ENCODE measurements at regions not wholly inside any gene's neighbourhood (a gene's known extent, or its start where the extent isn't known, plus 50 kb on each side); places are given as distances from the start of the nearest gene placed in this dataset.

DNA sequence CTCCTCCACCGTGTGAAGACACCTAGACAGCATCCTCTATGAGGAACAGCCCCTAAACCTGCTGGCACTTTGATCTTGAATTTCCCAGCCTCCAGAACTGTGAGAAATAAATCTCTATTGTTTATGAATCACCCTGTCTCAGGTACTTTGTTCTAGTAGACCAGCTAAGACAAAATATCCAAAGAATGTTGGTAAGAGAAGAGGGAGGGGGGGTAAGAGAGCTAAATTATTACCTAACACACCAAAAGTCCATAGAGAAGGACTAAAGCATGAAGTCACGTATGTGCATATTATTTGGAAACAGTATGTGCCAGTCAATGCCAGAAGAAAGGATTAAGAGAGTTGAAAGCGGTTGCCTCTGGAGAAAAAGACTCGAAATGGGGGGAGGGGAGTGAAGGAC lies 211.0 kb downstream of the SP3 start (continued):
- TF ChIP-seq, protein P1, sequence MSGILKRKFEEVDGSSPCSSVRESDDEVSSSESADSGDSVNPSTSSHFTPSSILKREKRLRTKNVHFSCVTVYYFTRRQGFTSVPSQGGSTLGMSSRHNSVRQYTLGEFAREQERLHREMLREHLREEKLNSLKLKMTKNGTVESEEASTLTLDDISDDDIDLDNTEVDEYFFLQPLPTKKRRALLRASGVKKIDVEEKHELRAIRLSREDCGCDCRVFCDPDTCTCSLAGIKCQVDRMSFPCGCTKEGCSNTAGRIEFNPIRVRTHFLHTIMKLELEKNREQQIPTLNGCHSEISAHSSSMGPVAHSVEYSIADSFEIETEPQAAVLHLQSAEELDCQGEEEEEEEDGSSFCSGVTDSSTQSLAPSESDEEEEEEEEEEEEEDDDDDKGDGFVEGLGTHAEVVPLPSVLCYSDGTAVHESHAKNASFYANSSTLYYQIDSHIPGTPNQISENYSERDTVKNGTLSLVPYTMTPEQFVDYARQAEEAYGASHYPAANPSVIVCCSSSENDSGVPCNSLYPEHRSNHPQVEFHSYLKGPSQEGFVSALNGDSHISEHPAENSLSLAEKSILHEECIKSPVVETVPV (CRISPR knock-in tag; IDR thresholded peaks at IDR 0.05), result no peak
- no peak for TF ChIP-seq ZNF8 (CRISPR knock-in tag; IDR thresholded peaks at IDR 0.05)
- no peak for TF ChIP-seq BACH2 (CRISPR knock-in tag; IDR thresholded peaks at IDR 0.05; ENCODE audit: borderline replicate concordance)

DNA sequence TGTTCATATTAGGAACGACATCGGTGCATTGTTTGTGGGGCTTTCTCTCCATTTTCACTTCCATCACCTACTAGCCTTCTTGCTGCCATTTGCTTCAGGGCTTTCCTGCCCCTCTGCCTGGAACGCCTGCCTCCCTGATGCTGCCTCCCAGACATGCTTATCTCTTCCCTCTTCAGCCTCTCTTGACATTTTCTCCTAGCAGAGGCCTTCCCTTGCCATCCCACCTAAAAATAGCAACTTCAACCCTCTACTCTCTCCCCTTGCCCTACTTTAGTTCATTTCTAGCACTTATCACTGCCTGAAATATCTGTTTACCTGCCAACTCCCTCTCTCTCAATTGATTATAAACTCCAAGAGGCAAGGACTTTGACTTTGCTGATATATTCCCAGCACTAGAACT lies 210.3 kb downstream of the SP3 start:
- ATAC-seq, result no peak
- TF ChIP-seq TOX (CRISPR knock-in tag; IDR thresholded peaks at IDR 0.05; ENCODE audit: borderline replicate concordance), result no peak
- no peak for TF ChIP-seq ZFP3 (CRISPR knock-in tag; IDR thresholded peaks at IDR 0.05)
- TF ChIP-seq, protein P1 (CRISPR knock-in tag; IDR thresholded peaks at IDR 0.05), result no peak
- TF ChIP-seq ESRRG (CRISPR knock-in tag; IDR thresholded peaks at IDR 0.05), result no peak
- no peak for TF ChIP-seq CSDC2 (CRISPR knock-in tag; IDR thresholded peaks at IDR 0.05)
- TF ChIP-seq TCF4 (CRISPR knock-in tag; IDR thresholded peaks at IDR 0.05; ENCODE audit: borderline replicate concordance), result no peak
- no peak for TF ChIP-seq PPARA (CRISPR knock-in tag; IDR thresholded peaks at IDR 0.05; ENCODE audit: borderline replicate concordance)

DNA sequence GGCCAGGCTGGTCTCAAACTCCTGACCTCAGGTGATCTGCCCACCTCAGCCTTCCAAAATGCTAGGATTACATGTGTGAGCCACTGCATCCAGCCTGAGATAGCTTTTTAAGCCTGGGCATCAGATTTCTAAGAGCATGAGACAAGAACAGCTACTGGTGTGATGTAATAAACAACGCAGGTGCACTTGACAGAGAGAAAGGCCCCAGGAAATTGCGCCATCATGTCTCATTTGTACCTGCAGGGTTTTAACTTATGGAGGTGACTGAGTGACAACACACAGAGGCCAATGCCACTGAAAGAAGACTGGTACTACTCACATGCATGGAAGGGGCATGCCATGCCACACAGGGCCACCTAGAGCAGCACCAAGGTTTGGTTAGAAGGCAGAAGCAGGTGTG lies 209.4 kb downstream of the SP3 start:
- TF ChIP-seq ZC3H10 (CRISPR knock-in tag; IDR thresholded peaks at IDR 0.05) (no peak), ZFP3 (CRISPR knock-in tag; IDR thresholded peaks at IDR 0.05) (no peak), ARNTL (CRISPR knock-in tag; IDR thresholded peaks at IDR 0.05; ENCODE audit: borderline replicate concordance, low read depth) (no peak), RARB (CRISPR knock-in tag; IDR thresholded peaks at IDR 0.05) (no peak)
- TF ChIP-seq, protein P1 (CRISPR knock-in tag; IDR thresholded peaks at IDR 0.05), result no peak
- no peak for ATAC-seq

DNA sequence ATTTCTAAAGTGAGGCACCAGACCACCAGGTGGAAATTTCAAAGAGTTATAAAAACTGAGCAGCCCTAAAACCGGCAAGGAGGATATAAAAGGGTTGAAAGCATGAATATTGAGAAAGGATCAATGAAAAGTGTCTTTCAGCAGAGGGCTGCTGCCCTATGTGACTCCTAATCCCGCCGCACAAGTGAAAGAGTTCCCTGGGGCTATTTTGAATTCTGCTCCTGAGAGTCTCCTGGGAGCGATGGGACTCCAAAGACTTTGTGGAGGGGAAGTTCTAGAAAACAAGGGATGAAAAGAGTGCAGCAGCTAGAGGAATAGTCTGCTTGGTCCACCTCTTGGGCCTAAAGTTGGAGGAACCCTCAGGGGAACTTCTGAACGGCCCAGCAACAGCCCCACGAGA lies 205.2 kb downstream of the SP3 start:
- TF ChIP-seq TCF4 (CRISPR knock-in tag; IDR thresholded peaks at IDR 0.05; ENCODE audit: borderline replicate concordance), result no peak
- TF ChIP-seq, protein P2, sequence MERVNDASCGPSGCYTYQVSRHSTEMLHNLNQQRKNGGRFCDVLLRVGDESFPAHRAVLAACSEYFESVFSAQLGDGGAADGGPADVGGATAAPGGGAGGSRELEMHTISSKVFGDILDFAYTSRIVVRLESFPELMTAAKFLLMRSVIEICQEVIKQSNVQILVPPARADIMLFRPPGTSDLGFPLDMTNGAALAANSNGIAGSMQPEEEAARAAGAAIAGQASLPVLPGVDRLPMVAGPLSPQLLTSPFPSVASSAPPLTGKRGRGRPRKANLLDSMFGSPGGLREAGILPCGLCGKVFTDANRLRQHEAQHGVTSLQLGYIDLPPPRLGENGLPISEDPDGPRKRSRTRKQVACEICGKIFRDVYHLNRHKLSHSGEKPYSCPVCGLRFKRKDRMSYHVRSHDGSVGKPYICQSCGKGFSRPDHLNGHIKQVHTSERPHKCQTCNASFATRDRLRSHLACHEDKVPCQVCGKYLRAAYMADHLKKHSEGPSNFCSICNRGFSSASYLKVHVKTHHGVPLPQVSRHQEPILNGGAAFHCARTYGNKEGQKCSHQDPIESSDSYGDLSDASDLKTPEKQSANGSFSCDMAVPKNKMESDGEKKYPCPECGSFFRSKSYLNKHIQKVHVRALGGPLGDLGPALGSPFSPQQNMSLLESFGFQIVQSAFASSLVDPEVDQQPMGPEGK (CRISPR knock-in tag; IDR thresholded peaks at IDR 0.05; ENCODE audit: borderline replicate concordance), result no peak
- TF ChIP-seq ZC3H10 (CRISPR knock-in tag; IDR thresholded peaks at IDR 0.05), result no peak
- TF ChIP-seq, protein P3, sequence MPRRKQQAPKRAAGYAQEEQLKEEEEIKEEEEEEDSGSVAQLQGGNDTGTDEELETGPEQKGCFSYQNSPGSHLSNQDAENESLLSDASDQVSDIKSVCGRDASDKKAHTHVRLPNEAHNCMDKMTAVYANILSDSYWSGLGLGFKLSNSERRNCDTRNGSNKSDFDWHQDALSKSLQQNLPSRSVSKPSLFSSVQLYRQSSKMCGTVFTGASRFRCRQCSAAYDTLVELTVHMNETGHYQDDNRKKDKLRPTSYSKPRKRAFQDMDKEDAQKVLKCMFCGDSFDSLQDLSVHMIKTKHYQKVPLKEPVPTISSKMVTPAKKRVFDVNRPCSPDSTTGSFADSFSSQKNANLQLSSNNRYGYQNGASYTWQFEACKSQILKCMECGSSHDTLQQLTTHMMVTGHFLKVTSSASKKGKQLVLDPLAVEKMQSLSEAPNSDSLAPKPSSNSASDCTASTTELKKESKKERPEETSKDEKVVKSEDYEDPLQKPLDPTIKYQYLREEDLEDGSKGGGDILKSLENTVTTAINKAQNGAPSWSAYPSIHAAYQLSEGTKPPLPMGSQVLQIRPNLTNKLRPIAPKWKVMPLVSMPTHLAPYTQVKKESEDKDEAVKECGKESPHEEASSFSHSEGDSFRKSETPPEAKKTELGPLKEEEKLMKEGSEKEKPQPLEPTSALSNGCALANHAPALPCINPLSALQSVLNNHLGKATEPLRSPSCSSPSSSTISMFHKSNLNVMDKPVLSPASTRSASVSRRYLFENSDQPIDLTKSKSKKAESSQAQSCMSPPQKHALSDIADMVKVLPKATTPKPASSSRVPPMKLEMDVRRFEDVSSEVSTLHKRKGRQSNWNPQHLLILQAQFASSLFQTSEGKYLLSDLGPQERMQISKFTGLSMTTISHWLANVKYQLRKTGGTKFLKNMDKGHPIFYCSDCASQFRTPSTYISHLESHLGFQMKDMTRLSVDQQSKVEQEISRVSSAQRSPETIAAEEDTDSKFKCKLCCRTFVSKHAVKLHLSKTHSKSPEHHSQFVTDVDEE (CRISPR knock-in tag; IDR thresholded peaks at IDR 0.05), result no peak
- no peak for TF ChIP-seq ISL1 (CRISPR knock-in tag; IDR thresholded peaks at IDR 0.05)
- no peak for TF ChIP-seq BACH2 (CRISPR knock-in tag; IDR thresholded peaks at IDR 0.05; ENCODE audit: borderline replicate concordance)
- TF ChIP-seq OSR1 (CRISPR knock-in tag; IDR thresholded peaks at IDR 0.05), result no peak
- no peak for TF ChIP-seq ZNF565 (CRISPR knock-in tag; conservative IDR thresholded peaks at IDR 0.05; ENCODE audit: low read depth)
- TF ChIP-seq CSDC2 (CRISPR knock-in tag; IDR thresholded peaks at IDR 0.05), result no peak
- TF ChIP-seq ZFP30 (CRISPR knock-in tag; IDR thresholded peaks at IDR 0.05), result no peak
- TF ChIP-seq, protein P4, sequence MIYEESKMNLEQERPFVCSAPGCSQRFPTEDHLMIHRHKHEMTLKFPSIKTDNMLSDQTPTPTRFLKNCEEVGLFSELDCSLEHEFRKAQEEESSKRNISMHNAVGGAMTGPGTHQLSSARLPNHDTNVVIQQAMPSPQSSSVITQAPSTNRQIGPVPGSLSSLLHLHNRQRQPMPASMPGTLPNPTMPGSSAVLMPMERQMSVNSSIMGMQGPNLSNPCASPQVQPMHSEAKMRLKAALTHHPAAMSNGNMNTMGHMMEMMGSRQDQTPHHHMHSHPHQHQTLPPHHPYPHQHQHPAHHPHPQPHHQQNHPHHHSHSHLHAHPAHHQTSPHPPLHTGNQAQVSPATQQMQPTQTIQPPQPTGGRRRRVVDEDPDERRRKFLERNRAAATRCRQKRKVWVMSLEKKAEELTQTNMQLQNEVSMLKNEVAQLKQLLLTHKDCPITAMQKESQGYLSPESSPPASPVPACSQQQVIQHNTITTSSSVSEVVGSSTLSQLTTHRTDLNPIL (CRISPR knock-in tag; IDR thresholded peaks at IDR 0.05; ENCODE audit: low read depth), result no peak
- TF ChIP-seq ESRRG (CRISPR knock-in tag; IDR thresholded peaks at IDR 0.05), result no peak
- TF ChIP-seq SNAI2 (CRISPR knock-in tag; IDR thresholded peaks at IDR 0.05), result no peak
- TF ChIP-seq TOX (CRISPR knock-in tag; IDR thresholded peaks at IDR 0.05; ENCODE audit: borderline replicate concordance), result no peak
- no peak for ATAC-seq

Data from SK-N-SH treated with all-trans-retinoic acid at 6 μM for 48 hours (cell line).